ENCODE measurements at regions not wholly inside any gene's neighbourhood (a gene's known extent, or its start where the extent isn't known, plus 50 kb on each side); places are given as distances from the start of the nearest gene placed in this dataset.

- Histone ChIP-seq H4K8ac (replicated peaks; ENCODE audit: insufficient read length, low read depth, low read length) (no peak overlapping the region), H2BK20ac (ENCODE audit: low read depth, low read length, poor library complexity, severe bottlenecking) (no peak overlapping the region), H3K23ac (ENCODE audit: insufficient read length, low read depth, low read length) (no peak overlapping the region), H4K91ac (ENCODE audit: insufficient read length, low read depth, low read length) (no peak overlapping the region), H2BK120ac (ENCODE audit: low read depth, low read length, poor library complexity, severe bottlenecking) (no peak overlapping the region), H3K27me3 (ENCODE audit: insufficient read depth, low read length) (no peaks in the 10 kb centered on the region), H3K9ac (ENCODE audit: extremely low read depth, insufficient read length, low read length) (no peak overlapping the region), H2BK12ac (ENCODE audit: insufficient read length, low read depth, low read length) (no peak overlapping the region), H3K4me2 (ENCODE audit: insufficient read depth, insufficient read length, low read length) (no peak overlapping the region), H3T11ph (ENCODE audit: low read length) (no peak overlapping the region), H2BK5ac (ENCODE audit: insufficient read length, low read length) (no peak overlapping the region), H2AFZ (ENCODE audit: low read length) (no peak overlapping the region), H3K27ac (ENCODE audit: insufficient read length, low read depth, low read length) (no peak overlapping the region), H4K5ac (ENCODE audit: insufficient read length, low read depth, low read length) (no peak overlapping the region), H3K79me1 (ENCODE audit: insufficient read depth, low read depth, low read length, poor library complexity, severe bottlenecking) (no peaks in the 10 kb centered on the region), H3K14ac (ENCODE audit: insufficient read depth, low read length) (no peak overlapping the region), H3K18ac (ENCODE audit: insufficient read length, low read depth, low read length) (no peak overlapping the region), H2AK5ac (ENCODE audit: insufficient read length, low read length) (no peak overlapping the region), H3K23me2 (ENCODE audit: insufficient read length, low read depth, low read length, poor library complexity, severe bottlenecking) (no peaks in the 10 kb centered on the region), H2BK15ac (ENCODE audit: low read depth, low read length) (no peak overlapping the region), H3K4me1 (ENCODE audit: insufficient read depth, low read length) (no peaks in the 10 kb centered on the region), H3K56ac (ENCODE audit: insufficient read length, low read depth, low read length) (no peak overlapping the region), H4K20me1 (ENCODE audit: control insufficient read depth, insufficient read depth, insufficient read length) (no peaks in the 10 kb centered on the region), H3K4ac (ENCODE audit: low read depth, low read length) (no peak overlapping the region), H3K9me3 (ENCODE audit: control insufficient read depth, low read depth, low read length) (no peaks in the 10 kb centered on the region), H3K79me2 (ENCODE audit: insufficient read depth, low read length) (no peaks in the 10 kb centered on the region)
- 0 out of 4 replicates have a peak, but pooled peaks cover 0 to 2% of the 10 kb centered on the region in 2 experiments for H3K4me1 Mint-ChIP-seq
- H3K27me3 Mint-ChIP-seq (ENCODE audit: low read depth), result peaks cover 2% of the 10 kb centered on the region; the same call in 1 of the 2 replicates
- no peak for DNase-seq
- peaks cover 18 to 21% of the 10 kb centered on the region in 2 experiments for H3K9me3 Mint-ChIP-seq
- TF ChIP-seq, protein P1, sequence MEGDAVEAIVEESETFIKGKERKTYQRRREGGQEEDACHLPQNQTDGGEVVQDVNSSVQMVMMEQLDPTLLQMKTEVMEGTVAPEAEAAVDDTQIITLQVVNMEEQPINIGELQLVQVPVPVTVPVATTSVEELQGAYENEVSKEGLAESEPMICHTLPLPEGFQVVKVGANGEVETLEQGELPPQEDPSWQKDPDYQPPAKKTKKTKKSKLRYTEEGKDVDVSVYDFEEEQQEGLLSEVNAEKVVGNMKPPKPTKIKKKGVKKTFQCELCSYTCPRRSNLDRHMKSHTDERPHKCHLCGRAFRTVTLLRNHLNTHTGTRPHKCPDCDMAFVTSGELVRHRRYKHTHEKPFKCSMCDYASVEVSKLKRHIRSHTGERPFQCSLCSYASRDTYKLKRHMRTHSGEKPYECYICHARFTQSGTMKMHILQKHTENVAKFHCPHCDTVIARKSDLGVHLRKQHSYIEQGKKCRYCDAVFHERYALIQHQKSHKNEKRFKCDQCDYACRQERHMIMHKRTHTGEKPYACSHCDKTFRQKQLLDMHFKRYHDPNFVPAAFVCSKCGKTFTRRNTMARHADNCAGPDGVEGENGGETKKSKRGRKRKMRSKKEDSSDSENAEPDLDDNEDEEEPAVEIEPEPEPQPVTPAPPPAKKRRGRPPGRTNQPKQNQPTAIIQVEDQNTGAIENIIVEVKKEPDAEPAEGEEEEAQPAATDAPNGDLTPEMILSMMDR (conservative IDR thresholded peaks at IDR 0.05), result no peak
- WGBS (ENCODE audit: extremely low coverage, insufficient read length, low lambda C conversion rate), result no CpG with 5 or more reads among the region's 14 CpGs
- peaks cover 0 to 12% (median 2%) of the 10 kb centered on the region in 3 experiments; a peak in 4 of 7 replicates for H3K36me3 Mint-ChIP-seq (ENCODE audit: insufficient read depth in 1 of 3, low read depth in 3 of 3)
- no peak overlapping the region for H3K4me3 Mint-ChIP-seq
- H3K27ac Mint-ChIP-seq, result no peak overlapping the region
Measured at GRCh38 chr12:127987199-127987901, 279.6 kb upstream of the TMEM132C start.

Data from H9 (cell line).